ENCODE measurements at regions not wholly inside any gene's neighbourhood (a gene's known extent, or its start where the extent isn't known, plus 50 kb on each side); places are given as distances from the start of the nearest gene placed in this dataset.

DNA sequence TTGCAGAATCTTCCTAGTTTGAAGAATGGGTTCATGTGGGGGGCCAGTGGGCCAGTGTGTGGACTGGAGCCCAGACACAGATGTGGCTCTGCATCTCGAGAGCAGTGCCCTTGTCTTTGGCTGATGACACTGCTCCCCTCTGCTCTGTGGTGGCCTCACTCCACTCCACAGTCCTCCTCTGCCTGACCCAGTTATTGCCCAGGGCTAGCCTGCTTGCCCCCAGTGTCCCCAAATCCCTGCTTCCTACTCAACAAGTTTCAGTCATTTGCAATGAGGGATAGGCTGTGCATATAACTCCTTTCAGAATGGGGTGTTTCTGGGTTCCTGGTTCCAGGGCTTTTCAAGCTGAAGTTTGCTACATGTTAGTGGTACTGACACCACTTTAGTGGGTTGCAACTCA lies 177.5 kb downstream of the SNX10 start:
- no peak overlapping the region for H3K27ac Mint-ChIP-seq

DNA sequence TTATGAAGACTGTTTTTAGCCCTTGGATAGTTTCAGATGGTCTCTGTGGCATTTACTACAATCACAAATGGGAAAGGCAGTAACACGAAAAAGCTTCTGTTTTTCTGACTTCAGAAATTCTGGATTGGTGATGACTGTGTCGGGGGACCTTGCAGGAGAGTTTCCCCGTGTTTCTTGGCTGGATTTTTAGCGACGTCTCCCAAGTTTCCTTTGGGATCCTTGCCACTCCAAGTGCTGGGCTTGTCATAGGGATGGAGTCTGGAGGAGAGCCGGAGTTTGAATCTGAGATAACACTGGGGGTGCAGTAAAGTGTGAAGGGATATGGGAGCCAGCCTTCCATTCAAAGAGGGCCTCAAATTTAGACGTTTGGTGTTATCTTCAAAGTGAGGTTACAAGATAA lies 179.0 kb downstream of the SNX10 start:
- Mint-ChIP-seq H3K4me3 (no peak overlapping the region), H3K4me1 (no peaks in the 10 kb centered on the region), H3K27me3 (ENCODE audit: insufficient read depth) (peaks cover 2% of the 10 kb centered on the region), H3K27ac (no peak overlapping the region), H3K36me3 (ENCODE audit: low read depth) (no peaks in the 10 kb centered on the region), H3K9me3 (no peaks in the 10 kb centered on the region)
- Histone ChIP-seq H3K36me3 (ENCODE audit: control insufficient read depth, insufficient read depth, low read length) (no peaks in the 10 kb centered on the region), H3K4me3 (ENCODE audit: low read length) (no peak overlapping the region), H3K27ac (ENCODE audit: low read depth, low read length) (no peak overlapping the region), H3K27me3 (ENCODE audit: control insufficient read depth, insufficient read depth, low read length, poor library complexity, severe bottlenecking) (no peaks in the 10 kb centered on the region), H3K9ac (ENCODE audit: extremely low read depth, low read length, poor library complexity, severe bottlenecking) (no peak overlapping the region), H3K9me3 (ENCODE audit: control insufficient read depth, low read length) (no peaks in the 10 kb centered on the region), H3K4me1 (ENCODE audit: control insufficient read depth, insufficient read depth, low read length) (no peaks in the 10 kb centered on the region)
- TF ChIP-seq, protein P1, sequence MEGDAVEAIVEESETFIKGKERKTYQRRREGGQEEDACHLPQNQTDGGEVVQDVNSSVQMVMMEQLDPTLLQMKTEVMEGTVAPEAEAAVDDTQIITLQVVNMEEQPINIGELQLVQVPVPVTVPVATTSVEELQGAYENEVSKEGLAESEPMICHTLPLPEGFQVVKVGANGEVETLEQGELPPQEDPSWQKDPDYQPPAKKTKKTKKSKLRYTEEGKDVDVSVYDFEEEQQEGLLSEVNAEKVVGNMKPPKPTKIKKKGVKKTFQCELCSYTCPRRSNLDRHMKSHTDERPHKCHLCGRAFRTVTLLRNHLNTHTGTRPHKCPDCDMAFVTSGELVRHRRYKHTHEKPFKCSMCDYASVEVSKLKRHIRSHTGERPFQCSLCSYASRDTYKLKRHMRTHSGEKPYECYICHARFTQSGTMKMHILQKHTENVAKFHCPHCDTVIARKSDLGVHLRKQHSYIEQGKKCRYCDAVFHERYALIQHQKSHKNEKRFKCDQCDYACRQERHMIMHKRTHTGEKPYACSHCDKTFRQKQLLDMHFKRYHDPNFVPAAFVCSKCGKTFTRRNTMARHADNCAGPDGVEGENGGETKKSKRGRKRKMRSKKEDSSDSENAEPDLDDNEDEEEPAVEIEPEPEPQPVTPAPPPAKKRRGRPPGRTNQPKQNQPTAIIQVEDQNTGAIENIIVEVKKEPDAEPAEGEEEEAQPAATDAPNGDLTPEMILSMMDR (conservative IDR thresholded peaks at IDR 0.05) = no peak
- 89 to 91% methylated on average over 1 to 7 of the region's 7 CpGs for WGBS, 2 experiments (ENCODE audit: insufficient coverage in 1 of 2, insufficient read length in 1 of 2)
- no peak for DNase-seq

More for the DNA sequence above, 177.5 kb downstream of the SNX10 start:
- H3K4me3 ChIP-seq (ENCODE audit: low read length) = no peak overlapping the region
- TF ChIP-seq, protein P1 (conservative IDR thresholded peaks at IDR 0.05) = no peak
- WGBS, 2 experiments (ENCODE audit: insufficient coverage in 1 of 2, insufficient read length in 1 of 2) = 88% methylated on average over 1 of the region's 1 CpG
- H3K27ac ChIP-seq (ENCODE audit: low read depth, low read length) = no peak overlapping the region
- Mint-ChIP-seq H3K36me3 (ENCODE audit: low read depth) (no peaks in the 10 kb centered on the region), H3K27me3 (ENCODE audit: insufficient read depth) (no peaks in the 10 kb centered on the region), H3K4me1 (no peaks in the 10 kb centered on the region), H3K4me3 (no peak overlapping the region), H3K9me3 (no peaks in the 10 kb centered on the region)
- no peak overlapping the region for H3K9ac ChIP-seq (ENCODE audit: extremely low read depth, low read length, poor library complexity, severe bottlenecking)
- no peaks in the 10 kb centered on the region for H3K9me3 ChIP-seq (ENCODE audit: control insufficient read depth, low read length)
- H3K27me3 ChIP-seq (ENCODE audit: control insufficient read depth, insufficient read depth, low read length, poor library complexity, severe bottlenecking) = no peaks in the 10 kb centered on the region
- H3K36me3 ChIP-seq (ENCODE audit: control insufficient read depth, insufficient read depth, low read length) = no peaks in the 10 kb centered on the region
- no peak for DNase-seq
- H3K4me1 ChIP-seq (ENCODE audit: control insufficient read depth, insufficient read depth, low read length) = no peaks in the 10 kb centered on the region

DNA sequence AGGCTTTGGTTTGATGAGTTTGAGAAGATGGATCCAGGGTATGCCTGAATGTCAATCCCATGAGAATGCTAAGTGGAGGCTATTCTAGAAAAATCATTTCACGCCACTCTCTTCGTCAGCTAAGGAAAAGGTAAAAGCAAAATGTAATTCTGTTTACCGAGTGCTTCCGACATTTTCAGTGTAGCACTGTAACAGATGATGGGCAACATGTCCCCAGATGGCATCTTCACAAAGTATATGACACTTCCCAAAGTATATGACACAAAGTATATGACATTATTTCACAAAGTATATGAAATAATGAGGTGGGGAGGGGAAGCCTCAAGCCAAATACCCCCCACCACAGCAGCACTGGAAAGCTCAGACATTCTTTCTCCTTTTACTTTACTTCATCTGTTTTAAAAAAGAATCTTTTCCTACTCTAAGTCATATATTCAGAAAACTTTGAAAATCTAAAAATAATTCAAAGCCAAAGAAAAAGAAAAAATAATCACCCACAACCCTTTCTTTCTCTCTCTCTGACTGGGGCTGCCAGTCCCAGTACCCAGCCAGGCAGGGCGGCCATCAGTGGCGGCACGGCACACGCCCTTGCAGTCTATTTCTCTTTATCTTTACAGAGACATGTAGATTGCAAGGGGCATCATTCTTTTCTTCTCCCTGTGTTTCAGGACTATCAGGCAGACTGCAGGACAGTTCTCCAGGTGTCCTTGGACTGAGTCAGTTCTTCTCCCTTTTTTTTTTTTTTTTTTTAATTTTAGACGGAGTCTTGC lies 179.8 kb downstream of the SNX10 start:
- no peak for DNase-seq
- Histone ChIP-seq H3K27me3 (ENCODE audit: control insufficient read depth, insufficient read depth, low read length, poor library complexity, severe bottlenecking) (no peaks in the 10 kb centered on the region), H3K9ac (ENCODE audit: extremely low read depth, low read length, poor library complexity, severe bottlenecking) (no peak overlapping the region), H3K36me3 (ENCODE audit: control insufficient read depth, insufficient read depth, low read length) (no peaks in the 10 kb centered on the region), H3K4me1 (ENCODE audit: control insufficient read depth, insufficient read depth, low read length) (no peaks in the 10 kb centered on the region), H3K9me3 (ENCODE audit: control insufficient read depth, low read length) (no peaks in the 10 kb centered on the region), H3K4me3 (ENCODE audit: low read length) (no peak overlapping the region), H3K27ac (ENCODE audit: low read depth, low read length) (no peak overlapping the region)
- Mint-ChIP-seq H3K27ac (no peak overlapping the region), H3K4me1 (no peaks in the 10 kb centered on the region), H3K9me3 (no peaks in the 10 kb centered on the region), H3K27me3 (ENCODE audit: insufficient read depth) (peaks cover 2% of the 10 kb centered on the region), H3K4me3 (no peak overlapping the region), H3K36me3 (ENCODE audit: low read depth) (no peaks in the 10 kb centered on the region)
- 92 to 98% methylated on average over 7 to 9 of the region's 9 CpGs for WGBS, 2 experiments (ENCODE audit: insufficient coverage in 1 of 2, insufficient read length in 1 of 2)
- TF ChIP-seq, protein P1 (conservative IDR thresholded peaks at IDR 0.05) = no peak
